Spinal cord (tissue), 9 donors: ENCODE measurements at regions not wholly inside any gene's neighbourhood (a gene's known extent, or its start where the extent isn't known, plus 50 kb on each side); places are given as distances from the start of the nearest gene placed in this dataset.
A peak's percentile ranks its signal among the peaks of the same experiment; 100 is the strongest.

Source experiments
- DNase-seq, 6 donors: peaks; one replicate each; pipeline versions ENCODE4 v3.0.0 to v3.0.0-alpha.2; 2013 to 2015; ENCODE audit warnings: low spot score in 6 of 6, low read depth in 4 of 6
- H3K27ac ChIP-seq: one replicate; pipeline ENCODE4 v1.5.1; 2013; ENCODE audit warnings: low read depth, low read length, control low read depth
- H3K27me3 ChIP-seq: one replicate; pipeline ENCODE4 v1.6.1; 2013; ENCODE audit warnings: low read length; ENCODE audit not compliant: control insufficient read depth, insufficient read depth
- H3K36me3 ChIP-seq: one replicate; pipeline ENCODE4 v1.6.1; 2013; ENCODE audit warnings: low read length; ENCODE audit not compliant: control insufficient read depth, insufficient read depth
- H3K4me1 ChIP-seq: one replicate; pipeline ENCODE4 v1.6.1; 2013; ENCODE audit warnings: low read length; ENCODE audit not compliant: control insufficient read depth, insufficient read depth
- H3K4me3 ChIP-seq: one replicate; pipeline ENCODE4 v1.5.1; 2013; ENCODE audit warnings: low read depth, low read length, control low read depth
- H3K9me3 ChIP-seq: one replicate; pipeline ENCODE4 v1.6.1; 2013; ENCODE audit warnings: low read length; ENCODE audit not compliant: control insufficient read depth, insufficient read depth
- WGBS: methylation state at CpG from one replicate; pipeline ENCODE4 v1.1.5; 2013; ENCODE audit warnings: missing lambda C conversion rate; ENCODE audit not compliant: insufficient coverage; 5-methylcytosine and 5-hydroxymethylcytosine counted together
- donor health status: healthy.

DNA sequence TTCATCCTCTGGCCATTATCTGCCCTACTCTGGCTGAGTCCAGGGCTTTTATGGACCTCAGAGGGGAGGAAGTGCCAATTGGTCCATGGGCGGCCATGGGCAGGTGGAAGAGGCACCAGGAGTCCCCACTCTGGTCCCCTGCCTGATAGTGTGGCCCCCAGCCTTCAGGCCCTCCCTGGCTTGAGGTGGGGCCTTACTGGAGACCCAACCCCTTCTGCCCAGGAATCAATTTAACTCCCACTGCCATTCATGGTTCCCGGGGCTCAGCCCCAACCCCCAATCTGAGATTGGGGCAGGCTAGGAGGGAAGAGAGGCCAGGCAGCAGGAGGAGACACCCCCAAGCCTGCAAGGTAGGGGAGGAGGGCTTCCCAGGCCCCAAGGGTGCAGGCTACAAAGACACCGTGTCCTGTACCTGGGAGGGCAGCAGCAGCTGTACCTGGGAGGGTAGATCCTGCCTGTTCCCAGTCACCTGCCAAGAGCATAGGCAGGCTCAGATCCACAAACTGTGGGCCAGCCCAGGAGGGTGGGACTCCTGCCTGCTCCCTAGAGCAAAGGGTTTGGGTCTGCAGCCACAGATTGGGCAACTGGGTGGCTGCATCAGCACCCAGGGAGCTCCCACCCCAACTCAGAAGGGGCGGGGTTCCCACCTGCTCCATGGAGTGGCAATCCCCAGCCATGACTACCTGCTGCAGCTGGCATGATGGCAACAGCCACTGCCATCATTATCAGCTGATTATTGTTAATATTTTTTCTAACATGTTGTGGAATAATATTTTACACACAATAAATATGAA lies 1044.1 kb upstream of the B3GALT2 start:
- H3K27ac ChIP-seq, result no peak overlapping the region
- 90% methylated on average over 3 of the region's 4 CpGs for WGBS

DNA sequence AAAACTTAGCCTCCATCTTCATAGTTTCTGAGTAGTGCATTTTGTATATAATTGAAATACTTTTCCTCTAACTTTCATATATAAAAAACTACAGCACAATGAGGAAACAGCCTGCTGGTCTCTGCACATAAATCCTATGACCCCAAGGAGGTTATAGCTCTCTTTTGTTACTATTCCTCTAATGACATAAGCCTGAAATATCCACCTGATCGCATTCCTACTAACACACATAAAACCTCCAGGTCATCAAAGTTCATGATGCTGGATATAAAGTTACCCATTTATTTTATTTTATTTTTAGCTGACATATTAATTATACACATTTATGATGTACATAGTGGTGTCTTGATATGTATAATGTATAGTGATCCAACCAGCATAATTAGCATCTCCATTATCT lies 1042.0 kb upstream of the B3GALT2 start:
- Histone ChIP-seq H3K4me1 (no peaks in the 10 kb centered on the region), H3K4me3 (no peak overlapping the region), H3K36me3 (no peaks in the 10 kb centered on the region), H3K27me3 (no peaks in the 10 kb centered on the region), H3K9me3 (peaks cover 2% of the 10 kb centered on the region), H3K27ac (no peak overlapping the region)
- DNase-seq, result no peak
- WGBS, result no CpG with 5 or more reads among the region's 1 CpG

More for the DNA sequence above, 1044.1 kb upstream of the B3GALT2 start:
- Histone ChIP-seq H3K36me3 (no peaks in the 10 kb centered on the region), H3K4me1 (no peaks in the 10 kb centered on the region), H3K27me3 (no peaks in the 10 kb centered on the region), H3K9me3 (peaks cover 2% of the 10 kb centered on the region), H3K4me3 (no peak overlapping the region)
- no peak for DNase-seq

DNA sequence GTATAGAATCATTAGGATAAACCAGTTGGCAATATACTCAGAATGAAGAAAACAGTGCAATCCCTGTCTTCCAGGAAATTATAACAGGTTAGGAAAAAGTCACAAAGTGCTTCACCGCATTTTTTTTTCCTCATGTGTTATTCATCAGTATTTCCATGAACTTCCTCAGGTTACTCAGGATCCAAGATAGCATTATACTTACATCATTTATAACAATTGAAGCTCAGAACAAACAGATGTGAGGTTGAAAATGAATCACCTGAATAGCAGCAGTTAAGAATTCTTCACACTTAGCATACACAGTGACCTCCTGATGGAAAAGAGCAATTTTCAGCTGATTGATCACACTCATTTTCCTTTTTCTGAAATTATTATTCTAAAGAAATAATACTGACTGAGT lies 1040.7 kb upstream of the B3GALT2 start:
- no CpG with 5 or more reads among the region's 1 CpG for WGBS
- Histone ChIP-seq H3K36me3 (no peaks in the 10 kb centered on the region), H3K4me3 (no peak overlapping the region), H3K4me1 (no peaks in the 10 kb centered on the region), H3K9me3 (peaks cover 2% of the 10 kb centered on the region), H3K27me3 (no peaks in the 10 kb centered on the region), H3K27ac (no peak overlapping the region)
- no peak for DNase-seq

DNA sequence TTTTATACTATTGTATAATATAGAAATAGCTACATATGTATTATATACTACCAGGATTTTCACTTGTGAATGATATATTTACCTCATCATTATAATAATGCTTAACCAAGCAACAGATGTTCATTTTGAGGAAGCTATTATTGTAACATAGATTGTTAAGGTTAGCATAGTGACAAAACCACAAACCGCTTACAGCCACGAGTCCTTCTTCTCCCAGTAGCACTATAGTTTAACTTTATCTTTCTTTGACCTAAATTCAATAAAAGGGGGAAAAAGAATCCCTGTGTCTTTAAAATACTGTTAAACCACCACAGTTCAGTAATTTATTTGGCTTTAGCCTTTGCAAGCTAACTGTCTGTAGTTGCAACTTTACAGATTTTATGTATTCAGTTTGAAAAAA lies 1039.4 kb upstream of the B3GALT2 start:
- Histone ChIP-seq H3K4me1 (no peaks in the 10 kb centered on the region), H3K9me3 (peaks cover 2% of the 10 kb centered on the region), H3K4me3 (no peak overlapping the region), H3K27me3 (no peaks in the 10 kb centered on the region), H3K36me3 (no peaks in the 10 kb centered on the region), H3K27ac (no peak overlapping the region)
- no CpG with 5 or more reads among the region's 2 CpGs for WGBS
- no peak for DNase-seq

DNA sequence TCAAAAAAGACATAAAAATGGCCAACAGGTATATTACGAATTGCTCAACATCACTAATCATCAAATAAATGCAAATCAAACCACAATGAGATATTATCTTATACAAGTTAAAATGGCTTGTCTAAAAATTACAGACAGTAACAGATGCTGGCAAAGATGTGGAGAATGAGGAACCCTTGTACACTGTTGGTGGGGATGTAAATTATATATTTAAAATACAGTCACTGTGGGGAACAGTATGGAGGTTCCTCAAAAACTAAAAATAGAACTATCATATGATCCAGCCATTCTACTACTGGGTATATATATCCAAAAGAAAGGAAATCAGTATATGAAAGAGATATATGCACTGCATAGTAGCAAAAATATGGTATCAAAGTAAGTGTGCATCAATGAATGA lies 1037.2 kb upstream of the B3GALT2 start:
- no CpG with 5 or more reads among the region's 1 CpG for WGBS
- Histone ChIP-seq H3K9me3 (no peaks in the 10 kb centered on the region), H3K4me1 (no peaks in the 10 kb centered on the region), H3K36me3 (no peaks in the 10 kb centered on the region), H3K4me3 (no peak overlapping the region), H3K27me3 (no peaks in the 10 kb centered on the region), H3K27ac (no peak overlapping the region)
- DNase-seq, result no peak

DNA sequence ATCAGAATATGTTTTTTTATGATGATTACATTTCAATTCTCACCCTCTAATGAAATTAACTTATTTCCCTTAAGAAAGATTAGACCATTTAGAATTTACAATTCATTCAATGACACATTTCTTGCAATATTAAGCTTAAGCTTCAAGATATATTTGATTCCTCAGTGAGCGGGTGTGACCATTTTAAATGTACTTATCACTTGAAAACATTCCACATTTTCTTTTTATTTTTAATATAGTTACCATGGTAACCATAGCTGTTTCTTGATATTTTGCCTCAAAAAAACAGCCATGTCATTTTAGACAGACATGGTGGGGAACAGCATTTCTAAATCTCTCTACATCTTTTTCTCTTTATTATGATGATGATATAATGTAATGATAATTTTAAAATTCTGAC lies 1029.0 kb upstream of the B3GALT2 start:
- Histone ChIP-seq H3K27me3 (no peaks in the 10 kb centered on the region), H3K4me1 (no peaks in the 10 kb centered on the region), H3K36me3 (no peaks in the 10 kb centered on the region), H3K9me3 (no peaks in the 10 kb centered on the region), H3K27ac (no peak overlapping the region), H3K4me3 (no peak overlapping the region)
- no CpG with 5 or more reads among the region's 1 CpG for WGBS
- peak in 1 of 6 donors; percentile 2 for DNase-seq

DNA sequence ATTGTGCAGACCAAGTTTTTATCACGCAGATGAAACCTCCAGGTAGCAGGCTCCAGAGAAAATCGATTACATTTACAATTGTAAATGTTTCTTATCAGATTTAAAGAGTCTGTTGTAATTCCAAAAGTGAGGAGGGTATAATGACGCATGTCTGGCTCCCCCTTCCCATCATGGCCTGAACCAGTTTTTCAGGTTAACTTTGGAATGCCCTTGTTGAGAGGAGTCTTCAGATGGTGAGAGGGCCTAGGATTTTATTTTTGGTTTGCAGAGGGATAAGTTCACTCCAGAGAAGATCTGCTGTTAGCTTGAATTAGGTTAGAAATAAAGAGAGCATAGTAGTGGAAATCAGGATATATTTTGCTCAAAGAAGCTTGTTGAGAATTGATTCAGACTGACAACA lies 1028.3 kb upstream of the B3GALT2 start:
- Histone ChIP-seq H3K27me3 (no peaks in the 10 kb centered on the region), H3K36me3 (no peaks in the 10 kb centered on the region), H3K9me3 (no peaks in the 10 kb centered on the region), H3K4me1 (no peaks in the 10 kb centered on the region), H3K4me3 (no peak overlapping the region), H3K27ac (no peak overlapping the region)
- WGBS, result 100% methylated on average over 1 of the region's 3 CpGs
- no peak for DNase-seq

DNA sequence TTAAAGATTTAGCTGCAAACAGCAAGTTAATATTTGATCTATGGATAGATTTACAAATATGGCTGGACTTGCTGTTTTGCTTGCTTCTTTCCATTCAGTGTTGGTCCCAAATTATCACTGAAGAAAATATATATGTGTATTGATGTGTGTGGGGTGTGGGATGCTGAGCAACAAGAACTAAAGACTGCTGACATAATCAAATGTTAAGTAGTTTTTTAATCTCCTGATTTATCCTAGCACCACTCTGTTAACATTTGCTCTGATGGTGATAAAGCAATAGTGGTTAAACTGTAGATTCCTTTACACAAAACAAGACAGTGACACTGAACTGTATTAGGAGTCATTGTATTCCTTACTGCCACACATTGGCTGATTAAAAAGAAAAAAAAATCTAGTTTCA lies 1023.5 kb upstream of the B3GALT2 start:
- no peaks in the 10 kb centered on the region for H3K36me3 ChIP-seq
- H3K4me1 ChIP-seq, result no peaks in the 10 kb centered on the region
- no peaks in the 10 kb centered on the region for H3K27me3 ChIP-seq
- H3K4me3 ChIP-seq, result no peak overlapping the region
- H3K27ac ChIP-seq, result no peak overlapping the region
- no peaks in the 10 kb centered on the region for H3K9me3 ChIP-seq
- DNase-seq, result no peak

DNA sequence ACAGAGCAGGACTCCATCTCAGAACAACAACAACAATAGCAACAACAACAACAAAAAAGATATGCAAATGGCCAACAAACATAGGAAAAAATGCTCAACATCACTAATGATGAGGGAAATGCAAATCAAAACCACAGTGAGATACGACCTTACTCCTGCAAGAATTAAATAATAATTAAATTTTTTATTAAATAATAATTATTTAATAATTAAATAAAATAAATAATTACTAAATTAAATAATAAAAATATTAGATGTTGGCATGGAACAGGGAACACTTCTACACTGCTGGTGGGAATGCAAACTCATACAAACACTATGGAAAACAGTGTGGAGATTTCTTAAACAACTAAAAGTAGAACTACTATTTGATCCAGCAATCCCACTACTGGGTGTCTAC lies 1022.3 kb upstream of the B3GALT2 start:
- no peak for DNase-seq
- H3K9me3 ChIP-seq, result no peaks in the 10 kb centered on the region
- H3K36me3 ChIP-seq, result no peaks in the 10 kb centered on the region
- no peaks in the 10 kb centered on the region for H3K27me3 ChIP-seq
- H3K4me3 ChIP-seq, result no peak overlapping the region
- no CpG with 5 or more reads among the region's 1 CpG for WGBS
- no peaks in the 10 kb centered on the region for H3K4me1 ChIP-seq
- no peak overlapping the region for H3K27ac ChIP-seq

DNA sequence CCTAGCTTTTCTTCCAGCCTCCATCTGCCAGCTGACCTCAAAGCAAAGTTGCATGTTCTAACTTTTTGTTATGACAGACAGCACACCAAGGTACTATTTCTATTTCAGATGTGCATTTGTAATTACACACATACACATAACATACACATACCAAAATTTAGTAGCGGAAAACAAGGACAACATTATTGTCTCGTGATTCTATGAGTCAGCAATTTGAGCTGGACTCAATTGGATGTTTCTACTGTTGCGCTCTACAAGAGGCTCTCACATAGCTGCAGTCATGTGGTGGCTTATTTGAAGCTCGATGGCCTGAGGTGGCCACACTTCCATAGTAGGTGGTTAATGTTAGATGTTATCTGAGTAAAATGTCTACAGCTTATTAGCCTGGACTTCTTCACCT lies 1010.1 kb upstream of the B3GALT2 start:
- WGBS, result 100% methylated on average over 2 of the region's 4 CpGs
- DNase-seq, result no peak
- H3K27ac ChIP-seq, result no peak overlapping the region

More for the DNA sequence above, 1010.1 kb upstream of the B3GALT2 start:
- H3K4me3 ChIP-seq, result no peak overlapping the region
- H3K9me3 ChIP-seq, result no peaks in the 10 kb centered on the region
- H3K36me3 ChIP-seq, result no peaks in the 10 kb centered on the region
- H3K4me1 ChIP-seq, result no peaks in the 10 kb centered on the region
- H3K27me3 ChIP-seq, result no peaks in the 10 kb centered on the region
